ENCODE measurements at regions not wholly inside any gene's neighbourhood (a gene's known extent, or its start where the extent isn't known, plus 50 kb on each side); places are given as distances from the start of the nearest gene placed in this dataset.

DNA sequence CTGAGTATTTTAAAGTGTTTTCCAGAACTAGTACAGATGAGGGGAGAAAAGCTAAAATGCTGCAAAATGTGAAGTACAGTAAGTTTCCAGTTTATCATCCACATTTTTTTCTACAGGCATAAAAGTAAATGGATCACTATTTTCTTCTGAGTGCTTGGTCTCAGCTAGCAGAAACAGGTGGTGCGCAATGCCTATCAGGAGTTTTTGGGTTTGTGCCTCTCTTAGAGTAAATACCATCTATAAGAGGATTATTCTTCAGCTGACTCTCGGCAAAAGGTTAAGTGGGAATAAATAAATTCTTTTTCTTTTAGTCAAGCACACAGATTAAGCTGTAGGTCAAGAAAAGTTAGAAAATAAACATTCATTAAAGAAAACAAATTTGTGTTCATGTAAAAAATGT is 1027.7 kb downstream of the PLOD2 start:
- Histone ChIP-seq H3K36me3 (no peaks in the 10 kb centered on the region), H3K27ac (no peak overlapping the region), H3K9me3 (no peaks in the 10 kb centered on the region), H3K27me3 (no peaks in the 10 kb centered on the region), H3K4me1 (no peaks in the 10 kb centered on the region), H3K4me3 (no peak overlapping the region)
- intact Hi-C loops (cut with DNase I), result no loop called here
- no peak for DNase-seq (ENCODE audit: extremely low spot score in 2 of 2)
- TF ChIP-seq POLR2AphosphoS5 (IDR thresholded peaks at IDR 0.05; ENCODE audit: insufficient read depth in 1 of 2, low read depth in 1 of 2) (no peak), POLR2A (IDR thresholded peaks at IDR 0.05) (no peak), CTCF (IDR thresholded peaks at IDR 0.05) (no peak)

DNA sequence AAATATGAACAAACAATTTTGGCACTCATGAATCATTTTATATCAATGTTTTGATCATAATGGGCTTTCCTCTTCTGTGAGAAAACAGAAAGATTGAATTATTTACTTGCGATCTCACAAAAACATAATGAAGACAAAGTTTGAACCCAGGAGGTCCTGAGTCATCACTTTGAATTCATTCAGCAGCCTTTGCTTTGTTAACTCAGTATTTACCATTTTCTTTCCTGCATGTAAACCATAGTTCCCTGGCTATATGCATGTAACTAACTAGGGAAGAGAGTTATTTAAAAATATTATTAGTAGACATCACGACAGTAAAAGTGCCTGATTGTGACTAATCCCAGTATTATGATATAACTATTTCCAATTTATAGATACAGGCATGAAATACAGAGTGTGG is 1026.2 kb downstream of the PLOD2 start:
- no peaks in the 10 kb centered on the region for H3K4me1 ChIP-seq
- no peaks in the 10 kb centered on the region for H3K9me3 ChIP-seq
- intact Hi-C loops (cut with DNase I), result no loop called here
- no peak overlapping the region for H3K27ac ChIP-seq
- no peaks in the 10 kb centered on the region for H3K27me3 ChIP-seq
- no peaks in the 10 kb centered on the region for H3K36me3 ChIP-seq
- TF ChIP-seq POLR2A (IDR thresholded peaks at IDR 0.05), result no peak
- TF ChIP-seq POLR2AphosphoS5 (IDR thresholded peaks at IDR 0.05; ENCODE audit: insufficient read depth in 1 of 2, low read depth in 1 of 2), result no peak
- TF ChIP-seq CTCF (IDR thresholded peaks at IDR 0.05), result no peak
- no peak overlapping the region for H3K4me3 ChIP-seq
- no peak for DNase-seq (ENCODE audit: extremely low spot score in 2 of 2)

- no peaks in the 10 kb centered on the region for H3K36me3 ChIP-seq
- H3K27me3 ChIP-seq, result no peaks in the 10 kb centered on the region
- H3K27ac ChIP-seq, result no peak overlapping the region
- intact Hi-C loops (cut with DNase I), result no loop called here
- no peak for DNase-seq (ENCODE audit: extremely low spot score in 2 of 2)
- no peaks in the 10 kb centered on the region for H3K9me3 ChIP-seq
- no peak overlapping the region for H3K4me3 ChIP-seq
- TF ChIP-seq CTCF (IDR thresholded peaks at IDR 0.05) (no peak), POLR2AphosphoS5 (IDR thresholded peaks at IDR 0.05; ENCODE audit: insufficient read depth in 1 of 2, low read depth in 1 of 2) (no peak), POLR2A (IDR thresholded peaks at IDR 0.05) (no peak)
- H3K4me1 ChIP-seq, result no peaks in the 10 kb centered on the region
Measured at GRCh38 chr3:145144361-145144760, 1016.6 kb downstream of the PLOD2 start.

GRCh38 chr3:145145461-145145860 is 1015.5 kb downstream of the PLOD2 start:
- H3K36me3 ChIP-seq, result no peaks in the 10 kb centered on the region
- TF ChIP-seq POLR2A (IDR thresholded peaks at IDR 0.05) (no peak), POLR2AphosphoS5 (IDR thresholded peaks at IDR 0.05; ENCODE audit: insufficient read depth in 1 of 2, low read depth in 1 of 2) (no peak), CTCF (IDR thresholded peaks at IDR 0.05) (no peak)
- no peak overlapping the region for H3K4me3 ChIP-seq
- H3K4me1 ChIP-seq, result no peaks in the 10 kb centered on the region
- no peak for DNase-seq (ENCODE audit: extremely low spot score in 2 of 2)
- intact Hi-C loops (cut with DNase I), result no loop called here
- no peak overlapping the region for H3K27ac ChIP-seq
- H3K27me3 ChIP-seq, result no peaks in the 10 kb centered on the region
- no peaks in the 10 kb centered on the region for H3K9me3 ChIP-seq

- no peak for TF ChIP-seq POLR2A (IDR thresholded peaks at IDR 0.05)
- Histone ChIP-seq H3K36me3 (no peaks in the 10 kb centered on the region), H3K27me3 (no peaks in the 10 kb centered on the region), H3K9me3 (no peaks in the 10 kb centered on the region), H3K4me1 (no peaks in the 10 kb centered on the region), H3K27ac (no peak overlapping the region), H3K4me3 (no peak overlapping the region)
- DNase-seq (ENCODE audit: extremely low spot score in 2 of 2), result no peak
- intact Hi-C loops (cut with DNase I), result no loop called here
Measured at GRCh38 chr3:145159640-145160039, 1001.3 kb downstream of the PLOD2 start.

DNA sequence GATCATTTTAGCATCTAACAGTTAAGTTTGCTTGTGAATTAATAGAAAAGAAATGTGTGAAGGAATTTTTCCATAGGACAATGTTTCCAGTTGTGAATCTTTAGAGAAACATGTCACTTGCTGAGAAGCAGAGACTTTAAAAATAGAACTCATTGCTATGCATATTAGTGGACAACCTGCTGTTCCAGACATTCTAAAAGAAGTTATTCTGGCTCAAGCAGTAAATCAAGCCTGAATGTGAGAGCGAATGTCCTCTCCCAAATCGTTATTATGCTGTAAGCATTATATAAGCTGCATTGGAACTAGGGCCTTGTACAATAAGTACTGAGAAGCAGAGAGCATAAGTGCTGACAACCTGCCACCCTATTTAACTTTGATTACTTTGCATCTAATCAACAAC is 990.9 kb downstream of the PLOD2 start:
- TF ChIP-seq CTCF (IDR thresholded peaks at IDR 0.05) (no peak), POLR2AphosphoS5 (IDR thresholded peaks at IDR 0.05; ENCODE audit: insufficient read depth in 1 of 2, low read depth in 1 of 2) (no peak), POLR2A (IDR thresholded peaks at IDR 0.05) (no peak)
- intact Hi-C loops (cut with DNase I), result no loop called here

More for the DNA sequence above, 990.9 kb downstream of the PLOD2 start:
- no peaks in the 10 kb centered on the region for H3K27me3 ChIP-seq
- no peaks in the 10 kb centered on the region for H3K36me3 ChIP-seq
- H3K4me3 ChIP-seq, result no peak overlapping the region
- H3K27ac ChIP-seq, result no peak overlapping the region
- H3K9me3 ChIP-seq, result no peaks in the 10 kb centered on the region
- no peaks in the 10 kb centered on the region for H3K4me1 ChIP-seq
- no peak for DNase-seq (ENCODE audit: extremely low spot score in 2 of 2)
